Fibroblast of skin of left biceps (primary cell): ENCODE measurements at regions not wholly inside any gene's neighbourhood (a gene's known extent, or its start where the extent isn't known, plus 50 kb on each side); places are given as distances from the start of the nearest gene placed in this dataset.
"Not testable (repeated sequence)": the region's sequence is repeated elsewhere in the genome, so short reads cannot be mapped to it uniquely, and the experiment has no call there.

Experiments
- DNase-seq, 2 experiments: peaks; one replicate each; pipeline ENCODE4 v3.0.0-alpha.2; 2013; ENCODE audit warnings: low read depth in 2 of 2

GRCh38 chr7:131141443-131141967 is 186.2 kb upstream of the MKLN1 start:
- no peak for DNase-seq

GRCh38 chr7:131143869-131144268 is 183.8 kb upstream of the MKLN1 start:
- DNase-seq: no peak

- DNase-seq: no peak
Measured at GRCh38 chr7:131145026-131145425, 182.7 kb upstream of the MKLN1 start.

GRCh38 chr7:131145770-131146169 is 181.9 kb upstream of the MKLN1 start:
- DNase-seq: no peak

GRCh38 chr7:131147604-131148003 is 180.1 kb upstream of the MKLN1 start:
- no peak for DNase-seq

- DNase-seq: no peak
Measured at GRCh38 chr7:131148258-131148657, 179.4 kb upstream of the MKLN1 start.

- DNase-seq: no peak
Measured at GRCh38 chr7:131148708-131149428, 178.8 kb upstream of the MKLN1 start.

GRCh38 chr7:131149429-131149773 is 178.3 kb upstream of the MKLN1 start:
- no peak for DNase-seq

- no peak for DNase-seq
Measured at GRCh38 chr7:131149840-131150239, 177.8 kb upstream of the MKLN1 start.

GRCh38 chr7:131151034-131151433 is 176.6 kb upstream of the MKLN1 start:
- no peak for DNase-seq

- DNase-seq: no peak
Measured at GRCh38 chr7:131152766-131153165, 174.9 kb upstream of the MKLN1 start.

- DNase-seq: no peak
Measured at GRCh38 chr7:131154380-131154779, 173.3 kb upstream of the MKLN1 start.

GRCh38 chr7:131157530-131158243 is 170.0 kb upstream of the MKLN1 start:
- DNase-seq: no peak

GRCh38 chr7:131158244-131158636 is 169.4 kb upstream of the MKLN1 start:
- DNase-seq: not testable (repeated sequence)

GRCh38 chr7:131159961-131160361 is 167.7 kb upstream of the MKLN1 start:
- no peak for DNase-seq

GRCh38 chr7:131161103-131161502 is 166.6 kb upstream of the MKLN1 start:
- DNase-seq: no peak

- peak; percentile 80 to 81 for DNase-seq
Measured at GRCh38 chr7:131164025-131164925, 163.4 kb upstream of the MKLN1 start.

GRCh38 chr7:131166066-131166465 is 161.6 kb upstream of the MKLN1 start:
- peak; percentile 89 for DNase-seq

GRCh38 chr7:131170440-131171271 is 157.0 kb upstream of the MKLN1 start:
- no peak for DNase-seq

- DNase-seq: no peak
Measured at GRCh38 chr7:131173145-131173890, 154.4 kb upstream of the MKLN1 start.

- no peak for DNase-seq
Measured at GRCh38 chr7:131174391-131174790, 153.3 kb upstream of the MKLN1 start.
